GM21619 (cell line): ENCODE measurements at regions not wholly inside any gene's neighbourhood (a gene's known extent, or its start where the extent isn't known, plus 50 kb on each side); places are given as distances from the start of the nearest gene placed in this dataset.

Source experiments
- ATAC-seq: cut with Tn5 transposase; IDR thresholded peaks from one replicate; pipeline ENCODE4 v1.9.1; 2021; ENCODE audit not compliant: unreplicated experiment

DNA sequence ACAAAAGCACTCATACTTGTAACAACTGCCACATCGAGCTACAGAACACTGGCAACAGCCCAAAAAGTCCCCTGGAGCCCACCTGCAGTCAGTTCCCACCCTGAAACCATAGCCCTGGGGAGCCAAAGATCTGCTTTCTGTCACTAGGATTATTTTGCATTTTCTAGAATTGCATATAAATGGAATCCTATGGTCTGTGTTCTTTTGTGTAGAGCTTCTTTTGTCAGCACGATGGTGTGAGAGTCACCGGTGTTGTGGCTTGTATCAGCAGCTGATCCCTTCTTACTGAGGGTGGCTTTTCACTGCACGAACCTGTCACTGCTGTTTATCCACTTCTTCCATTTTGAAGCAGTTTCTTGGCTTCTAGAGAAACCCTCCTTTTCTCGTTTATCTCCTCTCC is 60.1 kb upstream of the PRR23E start:
- ATAC-seq: no peak

DNA sequence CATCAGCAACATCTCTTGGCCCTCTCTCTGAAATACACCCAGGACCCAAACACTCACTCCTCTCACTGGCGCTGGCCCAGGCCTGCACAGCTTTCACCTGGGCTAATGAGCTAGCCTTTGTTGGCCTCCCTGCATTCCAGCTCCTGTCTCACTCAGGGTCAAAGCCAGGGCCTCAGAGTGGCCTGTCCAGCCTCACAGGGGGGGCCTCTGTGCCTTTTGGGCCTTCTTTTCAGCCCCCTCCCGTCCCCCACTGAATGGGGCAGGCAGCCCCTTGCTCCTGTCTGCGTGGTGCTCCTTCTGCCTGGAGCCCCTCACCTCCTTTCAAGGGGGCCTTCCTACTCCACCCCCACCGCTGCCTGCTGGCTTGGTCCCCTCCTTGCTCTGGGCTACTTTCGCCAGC is 59.0 kb upstream of the PRR23E start:
- no peak for ATAC-seq

DNA sequence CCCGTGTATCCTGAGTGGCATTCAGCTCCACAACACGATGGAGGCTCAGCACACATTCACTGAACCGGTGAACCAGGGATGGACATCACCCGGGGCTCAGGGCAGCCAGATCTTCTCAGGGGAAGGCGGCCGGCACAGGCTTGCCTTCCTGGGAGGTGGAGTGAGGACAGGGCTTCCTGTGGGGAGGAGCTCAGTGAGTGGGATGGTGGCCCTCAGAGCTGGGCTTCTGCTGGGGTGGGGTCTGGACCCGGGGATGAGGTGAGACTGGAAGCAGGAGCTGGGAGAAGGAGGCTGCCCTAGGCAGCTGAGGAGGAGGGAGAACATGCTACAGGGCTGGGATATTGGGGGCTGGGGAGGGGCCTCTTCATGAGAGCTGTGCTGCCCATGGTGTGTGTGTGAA is 58.5 kb upstream of the PRR23E start:
- no peak for ATAC-seq

DNA sequence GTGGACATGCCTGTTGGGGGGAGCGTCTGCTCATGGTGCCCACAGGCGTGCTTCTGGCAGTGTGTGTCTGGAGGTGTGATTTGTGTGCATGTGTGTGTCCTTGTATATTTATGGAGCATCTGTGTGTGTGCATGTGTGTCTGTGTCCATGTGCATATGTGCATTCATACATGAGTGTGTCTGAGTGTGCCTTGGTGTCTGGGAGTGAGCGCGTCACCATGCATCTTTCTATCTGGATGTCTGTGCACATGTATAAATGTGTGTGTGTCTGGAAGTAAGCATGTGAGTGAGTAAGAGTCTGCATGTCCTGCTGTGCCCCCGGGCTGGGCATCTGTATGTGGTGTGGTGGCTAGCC is 58.1 kb upstream of the PRR23E start:
- no peak for ATAC-seq

DNA sequence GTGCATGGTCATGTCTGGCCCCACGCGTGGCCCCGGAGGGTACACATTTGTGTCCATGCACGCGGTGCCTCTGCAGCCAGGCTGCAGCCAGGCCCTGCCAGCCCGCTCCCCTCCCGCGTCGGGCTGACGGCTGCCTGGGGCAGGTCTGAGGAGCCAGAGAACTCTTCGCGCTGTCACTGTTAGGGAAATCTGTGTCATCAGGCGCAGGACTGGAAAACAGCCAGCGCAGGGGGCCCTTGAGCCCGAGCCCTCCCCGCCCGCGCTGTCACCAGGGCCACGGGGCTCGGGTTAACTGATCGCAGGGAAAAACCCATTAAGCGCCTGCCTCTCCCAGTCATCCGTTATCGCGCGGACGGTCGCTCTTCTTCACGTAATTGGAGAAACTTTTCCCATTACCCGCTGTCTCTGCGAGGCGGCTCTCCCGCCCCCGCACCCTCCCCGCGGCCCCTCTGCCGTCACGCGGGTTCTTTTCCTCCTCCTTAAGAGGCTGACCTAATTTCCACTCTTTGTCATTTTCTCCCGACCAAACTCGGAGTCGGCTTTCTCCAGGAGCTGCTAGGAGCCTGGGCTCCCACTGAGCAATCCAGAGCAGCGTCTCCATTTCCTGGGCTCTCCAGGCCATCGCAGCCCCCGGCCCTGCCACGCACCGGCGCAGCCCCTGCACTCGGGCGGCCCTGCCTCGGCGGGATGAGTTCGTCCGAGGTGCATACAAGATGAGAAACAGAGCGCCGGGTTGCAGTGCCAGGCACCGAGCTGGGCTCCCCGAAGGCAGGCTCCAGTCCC is 57.5 kb upstream of the PRR23E start:
- no peak for ATAC-seq

DNA sequence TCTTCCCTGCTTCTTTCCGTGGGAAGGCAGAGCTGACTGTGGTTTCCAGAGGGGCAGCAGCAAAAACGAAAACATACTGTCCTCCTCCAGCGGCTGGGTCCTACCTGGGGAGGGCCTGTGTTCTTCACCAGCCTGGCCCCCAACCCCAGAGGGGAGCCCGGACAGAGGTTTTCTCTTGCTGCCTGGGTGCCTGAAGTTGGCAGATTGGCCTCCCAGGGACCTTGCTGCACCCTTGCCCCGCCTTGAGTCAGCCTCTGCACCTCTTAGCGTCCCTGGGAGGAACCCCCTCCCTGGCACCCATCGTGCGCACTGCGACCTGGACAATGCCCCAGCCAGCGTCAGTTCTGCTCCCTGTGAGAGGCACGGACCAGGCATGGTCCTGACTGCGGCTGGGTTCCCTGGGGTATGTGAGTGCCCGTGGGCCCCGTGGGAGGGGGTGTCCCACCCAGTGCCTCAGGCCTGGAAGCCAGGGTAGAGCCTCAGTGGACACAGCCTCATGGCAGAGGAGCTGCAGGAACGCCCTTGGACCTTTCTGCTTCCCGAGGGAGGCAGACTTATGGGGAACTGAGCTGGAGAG is 56.8 kb upstream of the PRR23E start:
- no peak for ATAC-seq

DNA sequence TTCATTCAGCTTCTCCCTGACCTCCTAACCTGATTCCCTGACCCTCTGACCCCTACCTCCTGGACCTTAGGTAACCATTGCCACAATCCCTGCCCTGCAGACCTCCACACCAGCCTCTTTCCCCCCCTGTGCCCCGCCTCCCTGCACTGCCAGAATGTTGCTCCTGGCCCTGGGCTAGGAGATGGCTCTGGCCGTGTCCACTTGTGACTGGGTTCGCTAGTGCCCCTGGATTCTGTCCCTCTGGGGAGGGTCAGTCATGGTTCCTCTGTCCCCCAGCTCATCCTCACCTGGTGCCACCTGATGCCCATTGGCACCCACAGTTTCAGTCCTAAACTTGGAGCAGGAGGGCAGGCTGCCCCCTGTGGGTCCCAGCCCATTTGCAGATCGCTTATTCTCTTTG is 56.2 kb upstream of the PRR23E start:
- no peak for ATAC-seq

DNA sequence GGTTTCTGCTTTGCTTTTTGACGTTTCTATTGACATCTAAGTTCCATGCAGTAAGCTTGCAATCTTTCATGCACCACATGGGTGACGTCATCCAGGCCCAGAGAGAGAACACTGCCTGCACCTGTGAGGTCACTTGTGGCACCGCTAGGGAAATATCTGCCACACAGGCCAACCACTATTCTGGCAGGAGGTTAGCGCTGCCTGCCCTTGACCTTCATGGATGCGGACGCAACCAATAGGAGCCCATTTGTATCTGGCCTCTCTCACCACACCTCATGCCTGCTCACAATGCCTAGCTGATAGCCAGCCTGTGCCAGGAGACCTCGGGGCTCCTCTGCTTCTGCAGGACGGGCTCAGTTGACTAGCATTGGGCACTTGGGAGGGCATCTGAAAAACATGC is 55.8 kb upstream of the PRR23E start:
- no peak for ATAC-seq

DNA sequence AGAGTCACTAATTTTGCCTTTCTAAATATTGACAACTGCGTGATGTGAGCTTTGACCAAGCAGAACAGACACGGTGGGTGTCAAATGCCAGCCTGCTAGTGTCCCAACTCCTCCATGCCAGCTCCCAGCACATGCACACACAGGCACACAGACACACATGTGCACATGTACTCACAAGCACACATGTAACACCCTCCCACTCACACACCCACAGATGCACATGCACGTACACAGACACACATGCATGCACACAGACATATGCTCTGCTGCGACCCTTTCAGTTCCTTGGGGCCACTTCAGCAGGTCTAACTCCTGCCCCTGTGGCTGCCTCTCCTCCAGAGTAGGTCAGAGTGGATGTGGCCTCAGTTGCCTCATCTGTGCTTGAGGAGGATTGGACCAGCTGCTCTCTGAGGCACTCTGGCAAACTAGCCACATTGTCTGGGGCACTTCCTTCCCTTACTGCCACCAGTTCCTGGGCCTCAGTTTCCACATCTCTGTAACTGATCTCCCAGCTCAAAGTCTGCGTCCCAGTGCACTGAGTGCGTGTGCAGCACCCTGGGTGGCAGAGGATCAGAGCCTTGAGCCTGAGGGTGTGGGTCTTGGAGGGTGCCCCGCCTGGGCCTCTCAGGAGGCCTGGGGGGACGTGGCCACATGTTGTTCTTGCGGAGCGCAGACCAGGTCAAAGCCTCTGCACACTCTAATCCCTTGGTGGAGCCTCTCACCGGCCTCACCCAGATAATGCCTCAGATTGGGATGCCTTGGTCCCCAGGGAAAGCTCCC is 55.0 kb upstream of the PRR23E start:
- no peak for ATAC-seq

DNA sequence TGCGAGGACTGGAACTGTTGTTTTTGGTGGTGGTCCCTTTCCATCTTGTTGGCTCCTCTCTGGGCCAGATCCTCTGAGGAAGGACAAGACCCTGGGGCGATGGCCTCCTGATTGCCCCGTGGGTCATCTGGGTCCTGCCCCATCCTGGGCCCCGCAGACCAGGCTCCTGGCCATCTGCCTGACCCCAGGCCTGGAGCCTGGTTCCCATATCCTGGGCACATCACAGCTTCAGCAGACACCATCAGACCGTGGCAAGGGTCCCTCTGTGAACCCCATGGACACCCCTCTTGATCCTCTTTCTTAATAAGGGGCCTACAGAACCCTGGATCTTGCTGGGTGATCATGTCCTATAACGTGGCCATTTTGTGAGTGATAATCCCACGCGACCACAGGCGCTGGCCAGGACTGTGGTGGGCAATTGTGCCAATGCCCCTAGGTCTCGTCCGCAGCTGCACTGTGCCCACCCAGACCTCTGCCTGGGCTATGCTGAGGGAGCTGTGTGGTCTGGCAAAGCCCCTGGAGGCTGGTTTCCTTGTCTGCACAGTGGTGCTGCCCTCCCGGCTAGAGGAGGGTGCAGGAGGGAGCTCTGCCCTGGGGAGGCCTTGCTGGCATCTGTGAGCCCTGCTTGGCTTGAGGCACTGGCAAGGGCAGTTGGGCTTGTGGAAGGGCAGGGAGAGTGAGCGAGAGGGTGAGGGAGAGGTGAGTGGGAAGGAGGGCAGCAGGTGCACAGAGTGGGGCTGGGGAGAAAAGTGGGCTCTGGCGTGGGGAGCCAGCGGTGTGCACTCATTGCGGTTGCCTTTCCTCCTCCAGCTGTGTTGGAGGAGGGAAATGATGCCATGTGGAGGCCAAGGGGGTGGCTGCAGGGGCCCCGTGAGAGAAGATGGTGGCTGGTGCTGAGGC is 53.1 kb upstream of the PRR23E start:
- ATAC-seq: no peak

DNA sequence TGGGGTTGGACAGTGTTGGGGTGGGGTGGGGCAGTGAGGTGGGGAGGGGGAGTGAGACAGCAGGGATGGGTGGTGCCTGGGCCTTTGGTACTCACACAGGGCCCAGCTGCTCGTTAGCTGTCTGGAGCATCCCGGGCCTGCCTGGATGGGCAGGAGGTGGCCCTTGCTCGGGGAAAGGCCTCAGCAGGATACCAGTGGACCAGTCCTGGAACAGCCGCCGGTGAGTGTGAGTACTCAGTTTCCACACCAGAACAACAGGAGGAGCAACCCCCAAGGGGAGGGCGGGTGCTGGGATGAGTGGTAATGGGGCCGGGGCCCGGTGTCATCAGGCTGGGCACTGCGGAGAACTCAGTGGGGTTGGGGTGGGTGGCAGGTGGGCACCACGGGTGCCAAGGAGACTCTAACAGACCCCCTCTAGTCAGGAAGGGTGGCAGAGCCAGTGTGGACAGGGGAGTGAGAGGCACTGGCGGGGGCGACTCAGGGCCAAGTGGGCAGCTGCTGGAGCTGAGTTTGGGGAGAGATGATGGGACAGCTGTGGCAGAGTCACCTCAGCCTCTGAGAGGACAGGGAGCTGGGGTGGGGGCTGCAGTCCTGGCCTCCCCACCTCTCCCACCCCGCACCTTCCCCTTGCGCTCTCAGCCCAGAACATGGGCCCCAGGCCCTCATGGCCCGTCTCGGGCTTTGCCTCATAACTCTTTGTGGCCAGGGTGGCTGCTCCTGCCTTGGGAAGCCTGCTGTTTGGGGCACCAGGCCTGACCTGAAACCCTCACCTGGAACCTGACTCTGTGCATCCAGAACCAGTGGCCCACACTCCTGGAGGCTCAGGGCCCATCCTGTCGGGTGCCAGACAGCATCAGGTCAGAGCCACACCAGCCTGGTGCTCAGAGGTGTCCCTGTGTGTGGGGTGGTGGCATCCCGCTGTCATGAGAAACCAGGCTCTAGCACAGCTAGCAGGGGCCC is 52.1 kb upstream of the PRR23E start:
- no peak for ATAC-seq

DNA sequence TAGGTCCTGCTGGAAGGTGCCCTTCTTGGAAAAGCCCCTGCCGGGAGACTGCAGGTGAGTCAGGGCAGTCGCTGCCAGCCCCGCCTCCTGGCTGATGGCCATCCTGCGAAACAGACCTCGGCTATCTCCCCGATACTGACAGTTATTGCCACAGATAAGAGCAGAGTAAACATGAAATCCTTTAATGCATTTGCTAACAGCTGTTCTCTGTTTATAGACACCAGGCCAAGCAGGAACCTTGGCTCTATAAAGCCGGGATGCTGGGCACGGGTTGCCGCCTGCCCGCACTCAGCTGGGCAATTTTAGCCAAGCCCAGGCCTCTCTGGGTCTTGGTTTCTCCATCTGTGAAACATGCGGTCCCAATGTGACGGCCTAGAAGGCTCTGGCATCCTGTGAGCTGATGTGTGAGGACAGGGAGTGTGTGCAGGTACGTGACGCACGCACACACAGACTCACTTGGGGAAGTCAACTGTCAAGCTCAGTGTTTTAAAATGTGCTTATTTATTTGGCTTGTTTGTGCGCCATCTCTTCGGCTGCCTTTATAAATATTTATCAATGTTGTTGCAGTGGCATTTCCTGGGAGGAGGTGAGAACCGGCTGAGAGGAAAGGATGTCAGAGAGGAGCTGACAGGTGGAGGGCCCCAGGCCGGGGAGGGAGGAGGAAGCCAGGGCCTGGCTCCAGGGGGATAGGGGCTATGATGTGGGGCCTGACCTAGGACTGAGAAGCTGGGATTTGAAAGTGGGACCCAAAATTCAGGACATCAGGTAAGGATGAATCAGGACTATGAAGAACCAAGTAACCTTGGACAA is 50.8 kb upstream of the PRR23E start:
- ATAC-seq: no peak
